ENCODE measurements at regions not wholly inside any gene's neighbourhood (a gene's known extent, or its start where the extent isn't known, plus 50 kb on each side); places are given as distances from the start of the nearest gene placed in this dataset.
"Not testable (repeated sequence)": the region's sequence is repeated elsewhere in the genome, so short reads cannot be mapped to it uniquely, and the experiment has no call there.

DNA sequence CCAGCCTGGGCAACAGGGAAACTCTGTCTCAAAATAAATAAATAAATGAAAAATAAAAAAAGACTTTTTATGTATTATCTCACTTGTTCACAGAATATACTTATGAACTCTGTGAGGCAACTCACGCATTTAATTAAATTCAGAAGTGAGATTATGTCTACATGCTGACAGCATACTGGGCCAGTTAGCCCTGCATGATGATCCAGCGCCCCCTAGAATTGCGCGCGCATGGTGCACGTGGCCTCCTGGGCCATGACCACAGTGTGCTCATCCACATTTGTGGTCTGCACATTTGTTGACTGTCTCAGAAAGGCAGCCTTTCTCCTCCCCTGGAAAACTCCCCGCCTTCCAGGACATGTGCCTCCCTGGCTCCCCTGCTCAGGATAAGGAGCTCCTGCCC is 64.8 kb upstream of the METTL9 start:
- DNase-seq (ENCODE audit: low read depth, low spot score): not testable (repeated sequence)

DNA sequence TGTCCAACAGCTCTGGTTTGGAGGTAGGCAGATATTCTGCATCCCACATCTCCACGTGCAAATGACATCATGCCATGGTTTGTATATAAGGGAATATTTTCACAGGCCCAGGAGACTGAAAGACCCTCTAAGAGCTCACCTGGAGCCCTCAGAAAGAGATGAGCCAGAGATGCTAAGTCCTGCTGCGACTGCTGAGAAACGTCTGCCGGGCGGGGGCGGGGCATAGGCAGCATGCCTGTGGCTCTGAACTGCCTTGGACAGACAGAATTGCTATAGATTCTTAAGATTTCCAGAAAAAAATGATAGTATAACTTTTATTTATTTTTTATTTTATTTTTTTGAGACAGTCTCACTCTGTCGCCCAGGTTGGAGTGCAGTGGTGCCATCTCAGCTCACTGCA is 64.2 kb upstream of the METTL9 start:
- DNase-seq (ENCODE audit: low read depth, low spot score): not testable (repeated sequence)

DNA sequence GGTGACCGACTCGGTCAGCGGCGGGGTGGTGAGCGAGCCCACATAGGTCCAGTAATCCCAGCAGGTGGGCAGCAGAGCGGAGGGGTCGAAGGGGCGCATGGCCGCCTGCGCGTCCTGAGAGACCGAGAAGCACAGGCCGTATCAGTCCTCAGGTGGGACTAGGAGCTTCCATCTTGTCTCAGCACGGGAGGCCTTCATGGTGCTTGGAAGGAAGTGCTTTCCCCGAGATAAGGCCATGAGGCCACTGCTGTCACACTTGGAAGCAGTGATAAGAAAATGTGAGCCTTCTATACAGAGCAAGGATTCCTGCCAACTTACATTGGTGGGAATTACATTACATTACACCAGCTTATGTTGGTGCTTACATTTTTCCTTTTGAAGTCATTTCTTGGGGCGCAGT is 62.6 kb upstream of the METTL9 start:
- DNase-seq (ENCODE audit: low read depth, low spot score): not testable (repeated sequence)

DNA sequence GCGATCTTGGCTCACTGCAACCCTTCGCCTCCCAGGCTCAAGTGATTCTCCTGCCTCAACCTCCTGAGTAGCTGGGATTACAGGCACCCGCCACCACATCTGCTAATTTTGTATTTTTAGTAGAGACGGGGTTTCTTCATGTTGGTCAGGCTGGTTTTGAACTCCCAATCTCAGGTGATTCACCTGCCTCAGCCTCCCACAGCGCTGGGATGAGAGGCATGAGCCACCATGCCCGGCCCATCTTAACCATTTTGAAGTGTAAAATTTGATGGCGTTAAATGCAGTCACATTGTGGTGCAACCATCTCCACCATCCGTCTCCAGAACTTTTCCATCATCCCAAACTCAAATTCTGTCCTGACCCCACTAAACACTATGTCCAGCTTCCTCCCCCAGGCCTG is 61.8 kb upstream of the METTL9 start:
- not testable (repeated sequence) for DNase-seq (ENCODE audit: low read depth, low spot score)

DNA sequence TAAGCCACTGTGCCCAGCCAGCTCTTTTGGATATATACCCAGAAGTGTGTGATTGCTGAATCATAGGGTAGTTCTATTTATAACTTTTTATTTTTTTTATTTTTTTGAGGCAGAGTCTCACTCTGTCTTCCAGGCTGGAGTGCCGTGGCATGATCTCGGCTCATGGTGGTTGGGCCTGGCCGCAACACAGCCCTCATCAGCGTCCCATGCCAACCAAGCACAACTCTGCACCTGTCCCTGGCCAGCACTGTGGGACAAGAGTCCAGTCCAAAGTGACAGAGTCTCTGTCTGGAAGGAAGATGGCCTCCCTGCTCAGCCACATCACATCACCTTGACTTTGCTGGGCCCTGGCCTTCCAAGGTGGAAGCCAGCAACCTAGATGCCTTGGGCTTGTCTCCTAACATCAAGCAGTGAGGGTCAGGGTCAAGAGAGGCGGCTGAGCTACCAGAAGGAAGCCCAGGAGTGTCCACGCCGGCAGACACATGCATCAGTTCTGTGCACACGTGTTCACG is 60.2 kb upstream of the METTL9 start:
- not testable (repeated sequence) for DNase-seq (ENCODE audit: low read depth, low spot score)

DNA sequence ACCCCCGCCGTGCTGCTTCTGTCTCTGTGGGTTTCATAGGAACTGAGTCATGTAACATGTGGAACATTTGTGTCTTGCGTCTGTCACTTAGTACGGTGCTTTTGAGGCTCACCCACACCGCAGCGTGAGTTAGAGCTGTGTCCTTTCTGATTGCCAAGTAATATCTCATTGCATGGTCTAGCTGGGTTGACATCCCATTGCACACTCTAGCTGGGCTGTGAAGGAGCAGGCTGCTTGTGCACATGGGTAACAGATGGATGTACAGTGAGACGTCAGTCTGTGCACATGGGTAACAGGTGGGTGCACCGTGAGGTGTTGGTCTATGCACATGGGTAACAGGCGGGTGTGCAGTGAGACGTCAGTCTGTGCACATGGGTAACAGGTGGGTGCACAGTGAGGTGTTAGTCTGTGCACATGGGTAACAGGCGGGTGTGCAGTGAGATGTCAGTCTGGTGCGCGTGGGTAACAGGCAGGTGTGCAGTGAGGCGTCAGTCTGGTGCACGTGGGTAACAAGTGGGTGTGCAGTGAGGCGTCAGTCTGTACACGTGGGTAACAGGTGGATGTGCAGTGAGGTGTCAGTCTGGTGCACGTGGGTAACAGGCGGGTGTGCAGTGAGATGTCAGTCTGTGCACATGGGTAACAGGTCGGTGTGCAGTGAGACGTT is 58.5 kb upstream of the METTL9 start:
- DNase-seq (ENCODE audit: low read depth, low spot score): not testable (repeated sequence)

DNA sequence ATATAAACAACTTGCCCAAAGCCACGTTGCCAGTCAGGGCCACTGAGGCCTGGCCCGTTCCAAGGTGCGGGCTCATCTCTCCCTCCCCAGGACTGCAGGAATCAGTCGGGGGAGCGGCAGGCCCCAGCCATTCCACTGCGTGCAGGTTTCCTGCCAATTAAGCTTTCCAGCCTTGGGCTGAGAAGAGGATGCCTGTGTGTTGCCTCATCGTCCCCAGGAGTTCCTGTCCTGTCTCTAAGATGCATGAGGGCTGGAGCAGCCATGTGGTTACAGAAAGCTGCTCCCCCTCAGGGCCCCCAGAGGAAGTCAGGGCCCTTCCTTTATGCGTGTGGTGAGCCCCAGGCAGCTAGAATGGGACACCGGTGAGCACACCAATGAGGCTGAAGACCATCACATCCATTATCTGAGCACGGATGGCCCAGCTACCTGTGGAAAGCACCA is 57.7 kb upstream of the METTL9 start:
- DNase-seq (ENCODE audit: low read depth, low spot score): not testable (repeated sequence)

DNA sequence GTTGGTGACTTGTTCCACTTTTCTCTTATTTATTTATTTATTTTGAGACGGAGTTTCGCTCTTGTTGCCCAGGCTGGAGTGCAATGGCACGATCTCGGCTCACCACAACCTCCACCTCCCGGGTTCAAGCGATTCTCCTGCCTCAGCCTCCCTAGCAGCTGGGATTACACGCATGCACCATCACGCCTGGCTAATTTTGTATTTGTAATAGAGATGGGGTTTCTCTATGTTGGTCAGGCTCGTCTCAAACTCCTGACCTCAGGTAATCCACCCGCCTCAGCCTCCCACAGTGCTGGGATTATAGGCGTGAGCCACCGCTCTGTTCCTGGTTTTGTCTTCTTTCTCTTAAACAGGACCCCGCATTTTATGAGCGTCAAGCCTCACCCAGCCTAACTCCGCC is 57.3 kb upstream of the METTL9 start:
- not testable (repeated sequence) for DNase-seq (ENCODE audit: low read depth, low spot score)

DNA sequence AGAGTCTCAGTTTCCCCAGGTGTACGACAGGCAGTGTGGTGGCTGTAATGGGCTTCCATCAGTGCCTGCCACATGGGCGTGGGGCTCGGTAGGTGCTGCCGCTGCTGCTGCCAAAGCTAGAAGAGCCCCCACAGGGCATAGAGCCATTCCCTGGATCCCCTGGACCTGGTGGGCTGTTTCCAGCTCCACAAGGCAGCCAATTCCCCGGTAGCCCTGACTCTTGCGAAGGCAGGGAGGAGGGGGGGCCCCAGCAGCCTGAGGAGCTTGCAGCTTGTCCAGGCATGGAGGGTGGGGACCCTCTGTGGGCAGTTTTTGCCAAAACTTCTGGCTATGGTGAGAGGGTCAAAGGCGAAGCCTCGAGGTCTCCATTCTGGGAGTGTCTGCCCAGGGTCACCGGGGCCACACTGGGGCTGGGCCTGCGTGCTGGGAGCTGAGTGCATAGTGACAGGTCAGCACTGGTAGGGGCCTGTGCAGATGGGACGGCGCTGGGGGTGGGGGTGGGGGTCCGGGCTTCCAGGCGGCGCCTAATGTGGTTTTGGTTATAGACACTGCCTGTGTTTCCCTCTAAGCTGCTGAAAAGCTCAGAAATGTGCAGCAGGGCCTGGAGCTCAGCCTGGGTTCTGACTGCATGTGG is 56.8 kb upstream of the METTL9 start:
- not testable (repeated sequence) for DNase-seq (ENCODE audit: low read depth, low spot score)

DNA sequence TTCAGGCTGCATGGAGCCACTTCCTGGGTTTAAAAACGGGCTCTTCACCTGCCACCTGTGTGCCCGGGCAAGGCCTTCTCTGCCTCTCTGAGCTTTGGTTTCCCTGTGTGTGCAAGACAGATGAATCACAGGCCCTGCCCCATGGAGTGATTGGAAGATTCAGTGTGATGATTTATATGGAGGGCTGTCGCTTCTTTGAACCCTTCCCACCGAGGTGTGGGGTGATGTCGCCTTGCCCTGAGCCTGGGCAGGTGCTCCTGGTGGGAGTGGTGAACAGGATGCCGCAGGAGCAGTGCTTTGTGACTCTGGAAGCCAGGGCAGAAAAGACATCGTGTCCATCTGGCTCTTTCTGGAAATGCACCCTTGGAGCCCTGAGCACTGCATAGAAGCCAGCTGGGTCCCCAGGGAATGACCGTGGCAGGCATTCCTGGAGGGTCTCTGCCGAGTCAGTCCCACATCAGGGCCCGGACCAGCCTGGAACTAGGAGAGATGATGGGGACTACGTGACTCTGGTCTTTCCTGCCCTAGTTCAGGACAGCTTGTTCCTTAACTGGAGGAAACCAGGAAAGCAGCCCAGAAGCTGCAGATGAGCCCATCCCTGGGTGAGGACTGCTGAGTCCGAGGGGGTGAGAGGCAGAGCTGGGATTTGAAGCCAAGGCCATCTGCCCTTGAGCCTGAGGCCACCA is 56.1 kb upstream of the METTL9 start:
- DNase-seq (ENCODE audit: low read depth, low spot score): not testable (repeated sequence)

DNA sequence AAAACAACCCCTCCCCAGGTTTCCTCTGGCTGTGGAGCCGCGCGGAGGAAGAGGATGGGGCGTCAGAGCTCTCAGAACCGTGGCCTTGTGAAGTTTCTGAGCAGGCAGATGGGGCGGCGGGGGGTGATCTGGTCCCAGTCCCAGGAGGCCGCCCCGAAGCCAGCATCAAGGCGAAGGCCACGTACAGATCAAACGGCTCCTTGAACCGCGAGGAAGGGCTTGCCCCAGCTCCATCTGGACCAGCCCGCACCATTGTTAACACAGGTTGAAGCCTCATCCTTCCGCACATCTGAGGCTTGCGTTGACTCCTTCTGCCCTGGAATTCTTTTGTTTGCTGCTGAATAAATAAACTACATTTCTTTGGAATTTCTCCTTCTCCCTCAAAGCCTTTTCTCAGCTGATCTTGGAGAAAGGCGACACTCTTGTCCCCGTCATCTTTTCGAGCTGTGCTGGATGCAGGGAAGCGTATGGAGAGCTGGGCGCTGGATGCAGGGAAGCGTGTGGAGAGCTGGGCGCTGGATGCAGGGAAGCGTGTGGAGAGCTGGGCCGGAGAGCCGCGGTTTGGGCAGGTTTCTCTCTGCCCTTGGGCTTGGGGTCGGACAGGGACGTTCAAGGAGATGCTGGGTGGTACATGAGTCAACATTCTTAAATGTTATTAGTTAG is 53.6 kb upstream of the METTL9 start:
- not testable (repeated sequence) for DNase-seq (ENCODE audit: low read depth, low spot score)

DNA sequence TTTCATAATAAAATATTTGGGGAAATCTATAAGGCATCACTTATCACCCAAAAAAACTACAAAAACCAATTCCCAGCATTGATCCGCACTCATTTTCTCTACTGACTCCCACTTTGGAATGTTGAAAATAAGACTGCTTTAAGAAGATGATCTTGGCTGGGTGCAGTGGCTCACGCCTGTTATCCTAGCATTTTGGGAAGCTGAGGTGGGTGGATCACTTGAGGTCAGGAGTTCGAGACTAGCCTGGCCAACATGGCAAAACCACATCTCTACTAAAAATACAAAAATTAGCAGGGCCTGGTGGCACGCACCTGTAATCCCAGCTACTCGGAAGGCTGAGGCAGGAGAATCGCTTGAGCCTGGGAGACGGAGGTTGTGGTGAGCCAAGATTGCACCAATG is 50.0 kb upstream of the METTL9 start:
- DNase-seq (ENCODE audit: low read depth, low spot score): not testable (repeated sequence)

Data from smooth muscle cell of the brain vasculature (primary cell).